ENCODE measurements at regions not wholly inside any gene's neighbourhood (a gene's known extent, or its start where the extent isn't known, plus 50 kb on each side); places are given as distances from the start of the nearest gene placed in this dataset.

GRCh38 chr17:71257096-71257495 is 863.7 kb upstream of the SOX9 start:
- no peak for DNase-seq (ENCODE audit: insufficient read length, low spot score)
- no peak for FAIRE-seq
- TF ChIP-seq PAX5 (IDR thresholded peaks at IDR 0.05; ENCODE audit: insufficient read depth, low read length, severe bottlenecking) (no peak), POLR2A (IDR thresholded peaks at IDR 0.05; ENCODE audit: low read depth, low read length) (no peak), POLR2AphosphoS5 (IDR thresholded peaks at IDR 0.05; ENCODE audit: low read depth, low read length) (no peak), TAF1 (IDR thresholded peaks at IDR 0.05; ENCODE audit: low read depth, low read length) (no peak), POU2F2 (IDR thresholded peaks at IDR 0.05; ENCODE audit: low read depth, low read length) (no peak), SPI1 (IDR thresholded peaks at IDR 0.05; ENCODE audit: low read depth, low read length) (no peak)

GRCh38 chr17:71260366-71260940 is 860.4 kb upstream of the SOX9 start:
- no peak for FAIRE-seq
- no peak for DNase-seq (ENCODE audit: insufficient read length, low spot score)
- TF ChIP-seq TAF1 (IDR thresholded peaks at IDR 0.05; ENCODE audit: low read depth, low read length) (no peak), POLR2A (IDR thresholded peaks at IDR 0.05; ENCODE audit: low read depth, low read length) (no peak), SPI1 (IDR thresholded peaks at IDR 0.05; ENCODE audit: low read depth, low read length) (no peak), POU2F2 (IDR thresholded peaks at IDR 0.05; ENCODE audit: low read depth, low read length) (no peak), PAX5 (IDR thresholded peaks at IDR 0.05; ENCODE audit: insufficient read depth, low read length, severe bottlenecking) (no peak), POLR2AphosphoS5 (IDR thresholded peaks at IDR 0.05; ENCODE audit: low read depth, low read length) (no peak)

GRCh38 chr17:71262586-71262985 is 858.2 kb upstream of the SOX9 start:
- no peak for FAIRE-seq
- TF ChIP-seq POLR2AphosphoS5 (IDR thresholded peaks at IDR 0.05; ENCODE audit: low read depth, low read length) (no peak), POLR2A (IDR thresholded peaks at IDR 0.05; ENCODE audit: low read depth, low read length) (no peak), PAX5 (IDR thresholded peaks at IDR 0.05; ENCODE audit: insufficient read depth, low read length, severe bottlenecking) (no peak), SPI1 (IDR thresholded peaks at IDR 0.05; ENCODE audit: low read depth, low read length) (no peak), TAF1 (IDR thresholded peaks at IDR 0.05; ENCODE audit: low read depth, low read length) (no peak), POU2F2 (IDR thresholded peaks at IDR 0.05; ENCODE audit: low read depth, low read length) (no peak)
- no peak for DNase-seq (ENCODE audit: insufficient read length, low spot score)

GRCh38 chr17:71267668-71268067 is 853.2 kb upstream of the SOX9 start:
- FAIRE-seq (no peak), DNase-seq (ENCODE audit: insufficient read length, low spot score) (no peak)
- TF ChIP-seq POU2F2 (IDR thresholded peaks at IDR 0.05; ENCODE audit: low read depth, low read length) (no peak), POLR2A (IDR thresholded peaks at IDR 0.05; ENCODE audit: low read depth, low read length) (no peak), SPI1 (IDR thresholded peaks at IDR 0.05; ENCODE audit: low read depth, low read length) (no peak), PAX5 (IDR thresholded peaks at IDR 0.05; ENCODE audit: insufficient read depth, low read length, severe bottlenecking) (no peak), TAF1 (IDR thresholded peaks at IDR 0.05; ENCODE audit: low read depth, low read length) (no peak), POLR2AphosphoS5 (IDR thresholded peaks at IDR 0.05; ENCODE audit: low read depth, low read length) (no peak)

- no peak for FAIRE-seq
- no peak for DNase-seq (ENCODE audit: insufficient read length, low spot score)
- no peak for TF ChIP-seq TAF1 (IDR thresholded peaks at IDR 0.05; ENCODE audit: low read depth, low read length)
- TF ChIP-seq POLR2AphosphoS5 (IDR thresholded peaks at IDR 0.05; ENCODE audit: low read depth, low read length), result no peak
- no peak for TF ChIP-seq POU2F2 (IDR thresholded peaks at IDR 0.05; ENCODE audit: low read depth, low read length)
- TF ChIP-seq PAX5 (IDR thresholded peaks at IDR 0.05; ENCODE audit: insufficient read depth, low read length, severe bottlenecking), result no peak
- TF ChIP-seq SPI1 (IDR thresholded peaks at IDR 0.05; ENCODE audit: low read depth, low read length), result no peak
- no peak for TF ChIP-seq POLR2A (IDR thresholded peaks at IDR 0.05; ENCODE audit: low read depth, low read length)
These were observed 851.6 kb upstream of the SOX9 start for GRCh38 chr17:71269201-71269600.

GRCh38 chr17:71273441-71273840 is 847.4 kb upstream of the SOX9 start:
- DNase-seq (ENCODE audit: insufficient read length, low spot score), result no peak
- no peak for FAIRE-seq

GRCh38 chr17:71276079-71276478 is 844.7 kb upstream of the SOX9 start:
- TF ChIP-seq POLR2AphosphoS5 (IDR thresholded peaks at IDR 0.05; ENCODE audit: low read depth, low read length) (no peak), POLR2A (IDR thresholded peaks at IDR 0.05; ENCODE audit: low read depth, low read length) (no peak), TAF1 (IDR thresholded peaks at IDR 0.05; ENCODE audit: low read depth, low read length) (no peak), POU2F2 (IDR thresholded peaks at IDR 0.05; ENCODE audit: low read depth, low read length) (no peak), SPI1 (IDR thresholded peaks at IDR 0.05; ENCODE audit: low read depth, low read length) (no peak), PAX5 (IDR thresholded peaks at IDR 0.05; ENCODE audit: insufficient read depth, low read length, severe bottlenecking) (no peak)
- FAIRE-seq (no peak), DNase-seq (ENCODE audit: insufficient read length, low spot score) (no peak)

More at GRCh38 chr17:71273441-71273840, 847.4 kb upstream of the SOX9 start:
- TF ChIP-seq POU2F2 (IDR thresholded peaks at IDR 0.05; ENCODE audit: low read depth, low read length), result no peak
- no peak for TF ChIP-seq TAF1 (IDR thresholded peaks at IDR 0.05; ENCODE audit: low read depth, low read length)
- TF ChIP-seq POLR2A (IDR thresholded peaks at IDR 0.05; ENCODE audit: low read depth, low read length), result no peak

GRCh38 chr17:71283486-71283885 is 837.3 kb upstream of the SOX9 start:
- no peak for DNase-seq (ENCODE audit: insufficient read length, low spot score)
- TF ChIP-seq TAF1 (IDR thresholded peaks at IDR 0.05; ENCODE audit: low read depth, low read length), result no peak
- no peak for TF ChIP-seq POU2F2 (IDR thresholded peaks at IDR 0.05; ENCODE audit: low read depth, low read length)
- no peak for TF ChIP-seq POLR2A (IDR thresholded peaks at IDR 0.05; ENCODE audit: low read depth, low read length)
- TF ChIP-seq SPI1 (IDR thresholded peaks at IDR 0.05; ENCODE audit: low read depth, low read length), result no peak
- no peak for TF ChIP-seq POLR2AphosphoS5 (IDR thresholded peaks at IDR 0.05; ENCODE audit: low read depth, low read length)
- TF ChIP-seq PAX5 (IDR thresholded peaks at IDR 0.05; ENCODE audit: insufficient read depth, low read length, severe bottlenecking), result no peak
- no peak for FAIRE-seq

- FAIRE-seq (no peak), DNase-seq (ENCODE audit: insufficient read length, low spot score) (no peak)
- TF ChIP-seq POLR2AphosphoS5 (IDR thresholded peaks at IDR 0.05; ENCODE audit: low read depth, low read length) (no peak), SPI1 (IDR thresholded peaks at IDR 0.05; ENCODE audit: low read depth, low read length) (no peak), TAF1 (IDR thresholded peaks at IDR 0.05; ENCODE audit: low read depth, low read length) (no peak), PAX5 (IDR thresholded peaks at IDR 0.05; ENCODE audit: insufficient read depth, low read length, severe bottlenecking) (no peak), POLR2A (IDR thresholded peaks at IDR 0.05; ENCODE audit: low read depth, low read length) (no peak), POU2F2 (IDR thresholded peaks at IDR 0.05; ENCODE audit: low read depth, low read length) (no peak)
These were observed 836.6 kb upstream of the SOX9 start for GRCh38 chr17:71284032-71284755.
